ENCODE measurements at regions not wholly inside any gene's neighbourhood (a gene's known extent, or its start where the extent isn't known, plus 50 kb on each side); places are given as distances from the start of the nearest gene placed in this dataset.

DNA sequence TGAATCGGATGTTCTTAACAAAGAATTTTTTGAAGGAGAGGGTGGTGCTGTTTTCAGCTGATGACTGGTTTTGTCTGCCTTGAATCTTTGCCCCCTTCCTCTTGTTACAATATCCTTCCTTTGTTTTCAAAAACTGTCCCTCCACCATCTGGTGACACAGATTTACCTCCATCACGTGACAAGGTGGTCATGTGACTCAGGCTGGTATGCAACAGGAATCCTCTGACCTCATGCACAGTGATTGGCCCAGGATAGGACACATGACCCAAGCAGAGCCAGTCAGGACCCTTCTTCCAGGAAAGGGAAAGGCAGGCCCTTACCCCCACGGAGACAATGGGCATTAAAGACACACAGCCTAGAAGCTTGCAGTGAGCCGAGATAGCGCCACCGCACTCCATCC is 84.7 kb upstream of the MC3R start:
- TF ChIP-seq, protein P1, sequence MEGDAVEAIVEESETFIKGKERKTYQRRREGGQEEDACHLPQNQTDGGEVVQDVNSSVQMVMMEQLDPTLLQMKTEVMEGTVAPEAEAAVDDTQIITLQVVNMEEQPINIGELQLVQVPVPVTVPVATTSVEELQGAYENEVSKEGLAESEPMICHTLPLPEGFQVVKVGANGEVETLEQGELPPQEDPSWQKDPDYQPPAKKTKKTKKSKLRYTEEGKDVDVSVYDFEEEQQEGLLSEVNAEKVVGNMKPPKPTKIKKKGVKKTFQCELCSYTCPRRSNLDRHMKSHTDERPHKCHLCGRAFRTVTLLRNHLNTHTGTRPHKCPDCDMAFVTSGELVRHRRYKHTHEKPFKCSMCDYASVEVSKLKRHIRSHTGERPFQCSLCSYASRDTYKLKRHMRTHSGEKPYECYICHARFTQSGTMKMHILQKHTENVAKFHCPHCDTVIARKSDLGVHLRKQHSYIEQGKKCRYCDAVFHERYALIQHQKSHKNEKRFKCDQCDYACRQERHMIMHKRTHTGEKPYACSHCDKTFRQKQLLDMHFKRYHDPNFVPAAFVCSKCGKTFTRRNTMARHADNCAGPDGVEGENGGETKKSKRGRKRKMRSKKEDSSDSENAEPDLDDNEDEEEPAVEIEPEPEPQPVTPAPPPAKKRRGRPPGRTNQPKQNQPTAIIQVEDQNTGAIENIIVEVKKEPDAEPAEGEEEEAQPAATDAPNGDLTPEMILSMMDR (IDR thresholded peaks at IDR 0.05), result no peak
- TF ChIP-seq RAD21 (conservative IDR thresholded peaks at IDR 0.05 in 1 of 2, IDR thresholded peaks at IDR 0.05 in 1 of 2) (no peak), BHLHE40 (IDR thresholded peaks at IDR 0.05; ENCODE audit: low read depth, low read length) (no peak), MAFK (IDR thresholded peaks at IDR 0.05; ENCODE audit: partially characterized antibody) (no peak)
- TF ChIP-seq, protein P2, sequence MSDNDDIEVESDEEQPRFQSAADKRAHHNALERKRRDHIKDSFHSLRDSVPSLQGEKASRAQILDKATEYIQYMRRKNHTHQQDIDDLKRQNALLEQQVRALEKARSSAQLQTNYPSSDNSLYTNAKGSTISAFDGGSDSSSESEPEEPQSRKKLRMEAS (IDR thresholded peaks at IDR 0.05), result no peak

Measured in A549 (cell line).